ENCODE measurements at regions not wholly inside any gene's neighbourhood (a gene's known extent, or its start where the extent isn't known, plus 50 kb on each side); places are given as distances from the start of the nearest gene placed in this dataset.

GRCh38 chr2:40886100-40886499 is 434.2 kb upstream of the SLC8A1 start:
- no peak for TF ChIP-seq CTCF (conservative IDR thresholded peaks at IDR 0.05)
- no peak overlapping the region for H3K27ac ChIP-seq

GRCh38 chr2:40886655-40887054 is 434.8 kb upstream of the SLC8A1 start:
- no peak overlapping the region for H3K27ac ChIP-seq
- TF ChIP-seq CTCF (conservative IDR thresholded peaks at IDR 0.05), result no peak

- no peak for TF ChIP-seq CTCF (conservative IDR thresholded peaks at IDR 0.05)
- no peak overlapping the region for H3K27ac ChIP-seq
These were observed 444.5 kb upstream of the SLC8A1 start for GRCh38 chr2:40896358-40896757.

- H3K27ac ChIP-seq, result no peak overlapping the region
- TF ChIP-seq CTCF (conservative IDR thresholded peaks at IDR 0.05), result no peak
These were observed 462.8 kb upstream of the SLC8A1 start for GRCh38 chr2:40914666-40915065.

GRCh38 chr2:40915651-40916050 is 463.8 kb upstream of the SLC8A1 start:
- no peak overlapping the region for H3K27ac ChIP-seq
- TF ChIP-seq CTCF (conservative IDR thresholded peaks at IDR 0.05), result no peak

GRCh38 chr2:40935349-40935748 is 483.5 kb upstream of the SLC8A1 start:
- H3K27ac ChIP-seq, result no peak overlapping the region
- TF ChIP-seq CTCF (conservative IDR thresholded peaks at IDR 0.05), result 0 out of 2 replicates have a peak, but pooled peaks have one; percentile 10

GRCh38 chr2:40937284-40937683 is 485.4 kb upstream of the SLC8A1 start:
- no peak overlapping the region for H3K27ac ChIP-seq
- no peak for TF ChIP-seq CTCF (conservative IDR thresholded peaks at IDR 0.05)

- no peak for TF ChIP-seq CTCF (conservative IDR thresholded peaks at IDR 0.05)
These were observed 501.5 kb upstream of the SLC8A1 start for GRCh38 chr2:40953341-40953740.

More at GRCh38 chr2:40953341-40953740, 501.5 kb upstream of the SLC8A1 start:
- no peak overlapping the region for H3K27ac ChIP-seq

All from VCaP (cell line).